AG09309 (cell line): ENCODE measurements at regions not wholly inside any gene's neighbourhood (a gene's known extent, or its start where the extent isn't known, plus 50 kb on each side); places are given as distances from the start of the nearest gene placed in this dataset.

Source experiments
- DNase-seq: peaks from one replicate; pipeline ENCODE4 v3.0.0-alpha.2; 2010; ENCODE audit warnings: low read depth
- H3K4me3 ChIP-seq: 2 replicates; pipeline ENCODE4 v1.5.1; 2011; ENCODE audit warnings: mild to moderate bottlenecking, low read depth, low read length, moderate library complexity; ENCODE audit not compliant: control insufficient read depth
- CTCF ChIP-seq: IDR thresholded peaks from 2 replicates; pipeline ENCODE4 v1.5.1; 2011; ENCODE audit warnings: mild to moderate bottlenecking, low read depth, low read length, inconsistent platforms; ENCODE audit not compliant: insufficient read depth, control insufficient read depth; ENCODE audit errors: missing control alignments

GRCh38 chr10:24006741-24007140, 202.2 kb upstream of the KIAA1217 start:
- H3K4me3 ChIP-seq: no peak overlapping the region
- no peak for TF ChIP-seq CTCF
- no peak for DNase-seq

- TF ChIP-seq CTCF: no peak
- no peak for DNase-seq
- no peak overlapping the region for H3K4me3 ChIP-seq
Measured at GRCh38 chr10:24007359-24007758, 201.6 kb upstream of the KIAA1217 start.

GRCh38 chr10:24008164-24009091, 200.5 kb upstream of the KIAA1217 start:
- DNase-seq: no peak
- no peak overlapping the region for H3K4me3 ChIP-seq
- TF ChIP-seq CTCF: no peak

- H3K4me3 ChIP-seq: no peak overlapping the region
- DNase-seq: no peak
- no peak for TF ChIP-seq CTCF
Measured at GRCh38 chr10:24009115-24009514, 199.8 kb upstream of the KIAA1217 start.

- DNase-seq: no peak
- no peak for TF ChIP-seq CTCF
- no peak overlapping the region for H3K4me3 ChIP-seq
Measured at GRCh38 chr10:24009736-24010135, 199.2 kb upstream of the KIAA1217 start.

- no peak overlapping the region for H3K4me3 ChIP-seq
- DNase-seq: no peak
- TF ChIP-seq CTCF: no peak
Measured at GRCh38 chr10:24010436-24010970, 198.4 kb upstream of the KIAA1217 start.
